Left lung (tissue), 4 donors: ENCODE measurements at regions not wholly inside any gene's neighbourhood (a gene's known extent, or its start where the extent isn't known, plus 50 kb on each side); places are given as distances from the start of the nearest gene placed in this dataset.

Experiments used
- ATAC-seq: fragments of 200-7000 bp; cut with Tn5 transposase; one replicate; pipeline ENCODE4 v1.9.1; 2020; ENCODE audit warnings: moderate library complexity
- DNase-seq, 4 donors: peaks; one replicate each; pipeline ENCODE4 v3.0.0-alpha.2; 2013 to 2020
- H3K27ac ChIP-seq, 2 donors: fragments of 200-600 bp; sonication (generic) in 1 of 2; one replicate each; pipeline versions ENCODE4 v1.5.0 to v1.8.0; 2020 to 2021
- H3K27me3 ChIP-seq, 2 donors: fragments of 200-600 bp; sonication (generic) in 1 of 2; one replicate each; pipeline versions ENCODE4 v1.5.0 to v1.8.0; 2020 to 2021
- H3K36me3 ChIP-seq, 2 donors: fragments of 200-600 bp; sonication (generic) in 1 of 2; one replicate each; pipeline versions ENCODE4 v1.5.0 to v1.8.0; 2020 to 2021
- H3K4me1 ChIP-seq, 2 donors: fragments of 200-600 bp; one replicate each; pipeline ENCODE4 v1.8.0; 2021
- H3K4me3 ChIP-seq, 2 donors: fragments of 200-600 bp; sonication (generic) in 1 of 2; one replicate each; pipeline versions ENCODE4 v1.5.0 to v1.8.0; 2020 to 2021; ENCODE audit warnings: mild to moderate bottlenecking in 1 of 2
- H3K9me3 ChIP-seq, 2 donors: fragments of 200-600 bp; sonication (generic) in 1 of 2; one replicate each; pipeline versions ENCODE4 v1.5.0 to v1.8.0; 2020 to 2021
- CTCF ChIP-seq, 2 donors: fragments of 200-600 bp; sonication (generic) in 1 of 2; IDR thresholded peaks; one replicate each; pipeline versions ENCODE4 v1.5.0 to v1.8.0; 2021; ENCODE audit warnings: antibody characterized with exemption in 2 of 2
- intact Hi-C, 2 donors: fragments of 100-400 bp; cut with DNase I; formaldehyde crosslinking; loops; one replicate each; pipeline versions ENCODE4 v1.11.2 to v1.14.2; 2022
- donor health status: DM: no; HTN: yes; CAD: no.
- donor health status: DM: no; HTN: no; CAD: no.

GRCh38 chr1:68322096-68322495 is 89.8 kb upstream of the WLS start:
- no peaks in the 10 kb centered on the region for H3K4me1 ChIP-seq
- TF ChIP-seq CTCF (IDR thresholded peaks at IDR 0.05), result no peak
- ATAC-seq (no peak), DNase-seq (no peak)
- no peaks in the 10 kb centered on the region for H3K9me3 ChIP-seq
- no peak overlapping the region for H3K4me3 ChIP-seq
- intact Hi-C loops, result no loop called here
- H3K27me3 ChIP-seq, result no peaks in the 10 kb centered on the region
- no peak overlapping the region for H3K27ac ChIP-seq
- H3K36me3 ChIP-seq, result no peaks in the 10 kb centered on the region

GRCh38 chr1:68321084-68321685 is 88.9 kb upstream of the WLS start:
- Histone ChIP-seq H3K27ac (no peak overlapping the region), H3K4me1 (no peaks in the 10 kb centered on the region), H3K27me3 (no peaks in the 10 kb centered on the region), H3K4me3 (no peak overlapping the region), H3K9me3 (no peaks in the 10 kb centered on the region), H3K36me3 (no peaks in the 10 kb centered on the region)
- intact Hi-C loops, result no loop called here
- peak; percentile 48 to 87 (median 71) for DNase-seq
- TF ChIP-seq CTCF (IDR thresholded peaks at IDR 0.05), result peak; percentile 49 to 70
- peak; percentile 100 for ATAC-seq

- H3K9me3 ChIP-seq, result no peaks in the 10 kb centered on the region
- H3K4me1 ChIP-seq, result no peaks in the 10 kb centered on the region
- H3K27ac ChIP-seq, result no peak overlapping the region
- no peaks in the 10 kb centered on the region for H3K36me3 ChIP-seq
- intact Hi-C loops, result no loop called here
- TF ChIP-seq CTCF (IDR thresholded peaks at IDR 0.05), result no peak
- ATAC-seq, result no peak
- H3K27me3 ChIP-seq, result no peaks in the 10 kb centered on the region
- no peak for DNase-seq
- H3K4me3 ChIP-seq, result no peak overlapping the region
These were observed 88.0 kb upstream of the WLS start for GRCh38 chr1:68320349-68320748.

DNA sequence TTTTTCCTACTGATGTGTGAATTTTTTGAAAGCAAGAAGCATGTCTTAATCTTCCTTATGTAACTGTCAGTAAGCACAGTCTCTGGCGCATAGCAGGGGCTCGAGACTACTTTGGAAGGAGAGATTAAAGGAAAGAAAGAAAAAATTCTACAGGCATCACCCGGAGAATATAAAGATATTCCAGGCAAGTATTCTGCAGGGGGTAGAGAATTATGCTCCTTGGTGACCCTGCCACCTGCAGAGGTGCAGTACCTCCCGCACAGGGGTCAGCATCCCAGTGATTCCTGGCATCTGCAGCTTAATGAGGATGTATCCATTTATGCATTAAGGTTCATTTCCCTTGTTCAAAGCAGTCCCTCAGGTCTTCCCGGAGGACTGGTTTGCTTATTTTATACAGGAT is 87.6 kb upstream of the WLS start:
- Histone ChIP-seq H3K9me3 (no peaks in the 10 kb centered on the region), H3K4me1 (no peaks in the 10 kb centered on the region), H3K36me3 (no peaks in the 10 kb centered on the region), H3K27ac (no peak overlapping the region), H3K27me3 (no peaks in the 10 kb centered on the region), H3K4me3 (no peak overlapping the region)
- intact Hi-C loops, result no loop called here
- no peak for TF ChIP-seq CTCF (IDR thresholded peaks at IDR 0.05)
- DNase-seq (no peak), ATAC-seq (no peak)

DNA sequence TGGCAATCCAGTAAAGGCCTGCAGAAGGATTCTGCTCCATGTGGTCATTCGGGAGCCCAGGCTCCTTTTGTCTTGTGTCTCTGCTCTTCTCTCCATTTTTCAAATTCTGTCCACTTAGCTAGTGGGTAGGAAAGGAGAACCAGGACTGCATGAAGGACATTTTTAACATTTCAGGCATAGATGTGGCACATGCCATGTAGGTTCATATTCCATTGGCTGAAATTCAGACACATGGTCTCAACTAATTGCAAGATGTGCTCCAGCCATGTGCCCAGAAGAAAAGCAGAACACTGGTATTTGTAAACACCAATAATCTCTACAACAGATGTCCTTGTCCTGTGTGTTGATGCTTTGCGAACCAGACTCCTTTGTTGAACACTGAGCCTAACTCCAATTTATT is 85.2 kb upstream of the WLS start:
- no peak overlapping the region for H3K27ac ChIP-seq
- DNase-seq (no peak), ATAC-seq (no peak)
- H3K4me1 ChIP-seq, result no peaks in the 10 kb centered on the region
- H3K36me3 ChIP-seq, result no peaks in the 10 kb centered on the region
- H3K4me3 ChIP-seq, result no peak overlapping the region
- TF ChIP-seq CTCF (IDR thresholded peaks at IDR 0.05), result no peak
- intact Hi-C loops, result no loop called here
- no peaks in the 10 kb centered on the region for H3K9me3 ChIP-seq
- H3K27me3 ChIP-seq, result no peaks in the 10 kb centered on the region
